SK-N-SH treated with all-trans-retinoic acid at 6 μM for 48 hours (cell line): ENCODE measurements at regions not wholly inside any gene's neighbourhood (a gene's known extent, or its start where the extent isn't known, plus 50 kb on each side); places are given as distances from the start of the nearest gene placed in this dataset.

ENCODE experiments used
- ATAC-seq: fragments of 200-7000 bp; cut with Tn5 transposase; 3 replicates; pipeline ENCODE4 v1.9.1; 2020; ENCODE audit warnings: mild to moderate bottlenecking, moderate library complexity
- CSDC2 ChIP-seq: fragments of 250-450 bp; sonication (Bioruptor Pico); IDR thresholded peaks from 2 replicates; pipeline ENCODE4 v1.5.0; 2020; ENCODE audit warnings: mild to moderate bottlenecking, moderate library complexity
- ESRRG ChIP-seq: fragments of 250-450 bp; sonication (Bioruptor Pico); IDR thresholded peaks from 2 replicates; pipeline ENCODE4 v1.6.1; 2021; ENCODE audit warnings: mild to moderate bottlenecking
- ISL1 ChIP-seq: fragments of 250-450 bp; sonication (Bioruptor Pico); IDR thresholded peaks from 2 replicates; pipeline ENCODE4 v2.1.2; 2022; ENCODE audit warnings: mild to moderate bottlenecking, moderate library complexity
- RARB ChIP-seq: fragments of 250-450 bp; sonication (Bioruptor Pico); IDR thresholded peaks from 2 replicates; pipeline ENCODE4 v1.8.0; 2021; ENCODE audit warnings: mild to moderate bottlenecking, moderate library complexity
- TCF4 ChIP-seq: fragments of 250-450 bp; sonication (Bioruptor Pico); IDR thresholded peaks from 2 replicates; pipeline ENCODE4 v1.8.0; 2021; ENCODE audit warnings: mild to moderate bottlenecking, moderate library complexity, borderline replicate concordance
- TOX ChIP-seq: fragments of 250-450 bp; sonication (Bioruptor Pico); IDR thresholded peaks from 2 replicates; pipeline ENCODE4 v1.8.0; 2021; ENCODE audit warnings: mild to moderate bottlenecking, moderate library complexity, borderline replicate concordance
- ZFP3 ChIP-seq: fragments of 250-450 bp; sonication (Bioruptor Pico); IDR thresholded peaks from 2 replicates; pipeline ENCODE4 v1.5.0; 2020; ENCODE audit warnings: mild to moderate bottlenecking, moderate library complexity
- ZFP30 ChIP-seq: fragments of 450-650 bp; formaldehyde crosslinking; IDR thresholded peaks from 2 replicates; pipeline ENCODE4 v1.5.0; 2022; ENCODE audit warnings: mild to moderate bottlenecking, moderate library complexity
- ZNF565 ChIP-seq: fragments of 450-650 bp; formaldehyde crosslinking; conservative IDR thresholded peaks from 2 replicates; pipeline ENCODE4 v1.5.0; 2020; ENCODE audit warnings: low read depth, mild to moderate bottlenecking, moderate library complexity
- ZNF70 ChIP-seq: fragments of 450-650 bp; formaldehyde crosslinking; IDR thresholded peaks from 2 replicates; pipeline ENCODE4 v1.5.0; 2020; ENCODE audit warnings: mild to moderate bottlenecking, moderate library complexity
- ZNF8 ChIP-seq: fragments of 450-650 bp; formaldehyde crosslinking; IDR thresholded peaks from 2 replicates; pipeline ENCODE4 v1.5.0; 2020; ENCODE audit warnings: mild to moderate bottlenecking, moderate library complexity
- TF ChIP-seq, protein P1 (sequence below): fragments of 250-450 bp; sonication (Bioruptor Pico); IDR thresholded peaks from 2 replicates; pipeline ENCODE4 v1.8.0; 2020; ENCODE audit warnings: mild to moderate bottlenecking, moderate library complexity, borderline replicate concordance
- TF ChIP-seq, protein P2 (sequence below): fragments of 250-450 bp; sonication (Bioruptor Pico); IDR thresholded peaks from 2 replicates; pipeline ENCODE4 v1.5.0; 2020; ENCODE audit warnings: mild to moderate bottlenecking, moderate library complexity
- TF ChIP-seq, protein P3 (sequence below): fragments of 250-450 bp; sonication (Bioruptor Pico); IDR thresholded peaks from 2 replicates; pipeline ENCODE4 v1.5.1; 2020; ENCODE audit warnings: low read depth, mild to moderate bottlenecking, moderate library complexity
- TF ChIP-seq, protein P4 (sequence below): fragments of 250-450 bp; sonication (Bioruptor Pico); IDR thresholded peaks from 2 replicates; pipeline ENCODE4 v1.5.1; 2021; ENCODE audit warnings: mild to moderate bottlenecking, moderate library complexity

DNA sequence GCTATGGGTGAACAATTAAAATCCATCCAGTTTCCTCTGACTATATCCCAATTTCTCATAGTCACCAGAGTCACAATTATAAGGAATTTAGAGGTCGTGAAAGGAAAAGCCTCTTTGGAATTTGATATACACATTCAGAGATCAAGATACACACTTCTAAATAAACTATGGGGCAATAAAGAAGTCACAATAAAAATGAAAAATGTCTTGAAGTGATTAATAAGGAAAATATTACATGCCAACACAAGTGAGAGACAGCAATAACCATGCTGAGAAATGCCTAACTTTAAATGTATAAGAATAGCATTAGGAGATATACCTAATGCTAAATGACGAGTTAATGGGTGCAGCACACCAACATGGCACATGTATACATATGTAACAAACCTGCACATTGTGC lies 54.9 kb upstream of the ADAMTS19 start (continued):
- TF ChIP-seq, protein P1, sequence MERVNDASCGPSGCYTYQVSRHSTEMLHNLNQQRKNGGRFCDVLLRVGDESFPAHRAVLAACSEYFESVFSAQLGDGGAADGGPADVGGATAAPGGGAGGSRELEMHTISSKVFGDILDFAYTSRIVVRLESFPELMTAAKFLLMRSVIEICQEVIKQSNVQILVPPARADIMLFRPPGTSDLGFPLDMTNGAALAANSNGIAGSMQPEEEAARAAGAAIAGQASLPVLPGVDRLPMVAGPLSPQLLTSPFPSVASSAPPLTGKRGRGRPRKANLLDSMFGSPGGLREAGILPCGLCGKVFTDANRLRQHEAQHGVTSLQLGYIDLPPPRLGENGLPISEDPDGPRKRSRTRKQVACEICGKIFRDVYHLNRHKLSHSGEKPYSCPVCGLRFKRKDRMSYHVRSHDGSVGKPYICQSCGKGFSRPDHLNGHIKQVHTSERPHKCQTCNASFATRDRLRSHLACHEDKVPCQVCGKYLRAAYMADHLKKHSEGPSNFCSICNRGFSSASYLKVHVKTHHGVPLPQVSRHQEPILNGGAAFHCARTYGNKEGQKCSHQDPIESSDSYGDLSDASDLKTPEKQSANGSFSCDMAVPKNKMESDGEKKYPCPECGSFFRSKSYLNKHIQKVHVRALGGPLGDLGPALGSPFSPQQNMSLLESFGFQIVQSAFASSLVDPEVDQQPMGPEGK (CRISPR knock-in tag), result no peak

DNA sequence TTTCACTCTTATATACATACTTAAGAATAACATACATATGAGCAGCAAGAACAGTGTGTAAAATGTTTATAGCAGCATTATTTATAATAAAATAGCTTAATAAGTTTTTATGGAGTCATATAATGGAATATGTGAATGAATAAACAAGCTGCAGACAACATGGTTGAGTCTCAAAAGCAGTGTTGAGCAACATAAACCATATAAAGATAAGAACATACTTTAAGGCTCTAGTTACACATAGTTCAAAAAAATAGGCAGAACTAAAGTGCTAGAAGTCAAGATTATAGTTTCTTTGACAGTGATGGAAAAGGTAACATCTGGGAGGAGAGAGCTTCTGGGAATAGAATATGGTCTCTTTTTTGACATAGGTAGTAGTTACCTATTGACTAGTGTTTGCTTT lies 53.7 kb upstream of the ADAMTS19 start:
- no peak for ATAC-seq
- no peak for TF ChIP-seq ZFP3 (CRISPR knock-in tag)
- no peak for TF ChIP-seq ZNF70 (CRISPR knock-in tag)
- no peak for TF ChIP-seq CSDC2 (CRISPR knock-in tag)
- TF ChIP-seq, protein P2, sequence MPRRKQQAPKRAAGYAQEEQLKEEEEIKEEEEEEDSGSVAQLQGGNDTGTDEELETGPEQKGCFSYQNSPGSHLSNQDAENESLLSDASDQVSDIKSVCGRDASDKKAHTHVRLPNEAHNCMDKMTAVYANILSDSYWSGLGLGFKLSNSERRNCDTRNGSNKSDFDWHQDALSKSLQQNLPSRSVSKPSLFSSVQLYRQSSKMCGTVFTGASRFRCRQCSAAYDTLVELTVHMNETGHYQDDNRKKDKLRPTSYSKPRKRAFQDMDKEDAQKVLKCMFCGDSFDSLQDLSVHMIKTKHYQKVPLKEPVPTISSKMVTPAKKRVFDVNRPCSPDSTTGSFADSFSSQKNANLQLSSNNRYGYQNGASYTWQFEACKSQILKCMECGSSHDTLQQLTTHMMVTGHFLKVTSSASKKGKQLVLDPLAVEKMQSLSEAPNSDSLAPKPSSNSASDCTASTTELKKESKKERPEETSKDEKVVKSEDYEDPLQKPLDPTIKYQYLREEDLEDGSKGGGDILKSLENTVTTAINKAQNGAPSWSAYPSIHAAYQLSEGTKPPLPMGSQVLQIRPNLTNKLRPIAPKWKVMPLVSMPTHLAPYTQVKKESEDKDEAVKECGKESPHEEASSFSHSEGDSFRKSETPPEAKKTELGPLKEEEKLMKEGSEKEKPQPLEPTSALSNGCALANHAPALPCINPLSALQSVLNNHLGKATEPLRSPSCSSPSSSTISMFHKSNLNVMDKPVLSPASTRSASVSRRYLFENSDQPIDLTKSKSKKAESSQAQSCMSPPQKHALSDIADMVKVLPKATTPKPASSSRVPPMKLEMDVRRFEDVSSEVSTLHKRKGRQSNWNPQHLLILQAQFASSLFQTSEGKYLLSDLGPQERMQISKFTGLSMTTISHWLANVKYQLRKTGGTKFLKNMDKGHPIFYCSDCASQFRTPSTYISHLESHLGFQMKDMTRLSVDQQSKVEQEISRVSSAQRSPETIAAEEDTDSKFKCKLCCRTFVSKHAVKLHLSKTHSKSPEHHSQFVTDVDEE, result no peak
- TF ChIP-seq TCF4 (CRISPR knock-in tag), result no peak
- no peak for TF ChIP-seq ZNF8 (CRISPR knock-in tag)
- TF ChIP-seq ZNF565 (CRISPR knock-in tag), result no peak
- no peak for TF ChIP-seq ESRRG (CRISPR knock-in tag)
- no peak for TF ChIP-seq RARB
- TF ChIP-seq, protein P3, sequence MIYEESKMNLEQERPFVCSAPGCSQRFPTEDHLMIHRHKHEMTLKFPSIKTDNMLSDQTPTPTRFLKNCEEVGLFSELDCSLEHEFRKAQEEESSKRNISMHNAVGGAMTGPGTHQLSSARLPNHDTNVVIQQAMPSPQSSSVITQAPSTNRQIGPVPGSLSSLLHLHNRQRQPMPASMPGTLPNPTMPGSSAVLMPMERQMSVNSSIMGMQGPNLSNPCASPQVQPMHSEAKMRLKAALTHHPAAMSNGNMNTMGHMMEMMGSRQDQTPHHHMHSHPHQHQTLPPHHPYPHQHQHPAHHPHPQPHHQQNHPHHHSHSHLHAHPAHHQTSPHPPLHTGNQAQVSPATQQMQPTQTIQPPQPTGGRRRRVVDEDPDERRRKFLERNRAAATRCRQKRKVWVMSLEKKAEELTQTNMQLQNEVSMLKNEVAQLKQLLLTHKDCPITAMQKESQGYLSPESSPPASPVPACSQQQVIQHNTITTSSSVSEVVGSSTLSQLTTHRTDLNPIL (CRISPR knock-in tag), result no peak
- no peak for TF ChIP-seq ZFP30
- TF ChIP-seq, protein P4, sequence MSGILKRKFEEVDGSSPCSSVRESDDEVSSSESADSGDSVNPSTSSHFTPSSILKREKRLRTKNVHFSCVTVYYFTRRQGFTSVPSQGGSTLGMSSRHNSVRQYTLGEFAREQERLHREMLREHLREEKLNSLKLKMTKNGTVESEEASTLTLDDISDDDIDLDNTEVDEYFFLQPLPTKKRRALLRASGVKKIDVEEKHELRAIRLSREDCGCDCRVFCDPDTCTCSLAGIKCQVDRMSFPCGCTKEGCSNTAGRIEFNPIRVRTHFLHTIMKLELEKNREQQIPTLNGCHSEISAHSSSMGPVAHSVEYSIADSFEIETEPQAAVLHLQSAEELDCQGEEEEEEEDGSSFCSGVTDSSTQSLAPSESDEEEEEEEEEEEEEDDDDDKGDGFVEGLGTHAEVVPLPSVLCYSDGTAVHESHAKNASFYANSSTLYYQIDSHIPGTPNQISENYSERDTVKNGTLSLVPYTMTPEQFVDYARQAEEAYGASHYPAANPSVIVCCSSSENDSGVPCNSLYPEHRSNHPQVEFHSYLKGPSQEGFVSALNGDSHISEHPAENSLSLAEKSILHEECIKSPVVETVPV, result no peak
- no peak for TF ChIP-seq ISL1 (CRISPR knock-in tag)
- no peak for TF ChIP-seq TOX (CRISPR knock-in tag)
- TF ChIP-seq, protein P1 (CRISPR knock-in tag), result no peak
